CD4-positive, alpha-beta T cell treated with Interleukin-10 for 1 hour (primary cell): ENCODE measurements at regions not wholly inside any gene's neighbourhood (a gene's known extent, or its start where the extent isn't known, plus 50 kb on each side); places are given as distances from the start of the nearest gene placed in this dataset.

ENCODE experiments used
- DNase-seq: peaks from one replicate; pipeline ENCODE4 v3.0.0-alpha.2; 2020

GRCh38 chr6:103236923-103237322 is 1622.8 kb downstream of the HACE1 start:
- DNase-seq: no peak

- DNase-seq: no peak
Observed at GRCh38 chr6:103231181-103231580, 1628.5 kb downstream of the HACE1 start.

GRCh38 chr6:103215847-103216246 is 1643.9 kb downstream of the HACE1 start:
- DNase-seq: no peak

- no peak for DNase-seq
Observed at GRCh38 chr6:103210686-103211085, 1649.0 kb downstream of the HACE1 start.

GRCh38 chr6:103198386-103198785 is 1661.3 kb downstream of the HACE1 start:
- no peak for DNase-seq

GRCh38 chr6:103193413-103193812 is 1666.3 kb downstream of the HACE1 start:
- no peak for DNase-seq

- no peak for DNase-seq
Observed at GRCh38 chr6:103191391-103192093, 1668.2 kb downstream of the HACE1 start.

GRCh38 chr6:103184776-103185175 is 1674.9 kb downstream of the HACE1 start:
- no peak for DNase-seq

- DNase-seq: no peak
Observed at GRCh38 chr6:103183831-103184411, 1675.8 kb downstream of the HACE1 start.

GRCh38 chr6:103178193-103178592 is 1681.5 kb downstream of the HACE1 start:
- DNase-seq: no peak

GRCh38 chr6:103177791-103178190 is 1681.9 kb downstream of the HACE1 start:
- no peak for DNase-seq

- no peak for DNase-seq
Observed at GRCh38 chr6:103175056-103175455, 1684.7 kb downstream of the HACE1 start.

GRCh38 chr6:103167345-103168071 is 1692.2 kb downstream of the HACE1 start:
- no peak for DNase-seq

GRCh38 chr6:103154779-103155572 is 1704.7 kb downstream of the HACE1 start:
- no peak for DNase-seq

- no peak for DNase-seq
Observed at GRCh38 chr6:103153016-103153415, 1706.7 kb downstream of the HACE1 start.

GRCh38 chr6:103142902-103143301 is 1716.8 kb downstream of the HACE1 start:
- no peak for DNase-seq

GRCh38 chr6:103140308-103141027 is 1719.3 kb downstream of the HACE1 start:
- DNase-seq: no peak

- DNase-seq: no peak
Observed at GRCh38 chr6:103139377-103139776, 1720.3 kb downstream of the HACE1 start.

- no peak for DNase-seq
Observed at GRCh38 chr6:103124471-103124870, 1731.0 kb downstream of the GRIK2 start.

GRCh38 chr6:103122766-103123601 is 1729.5 kb downstream of the GRIK2 start:
- no peak for DNase-seq

- DNase-seq: no peak
Observed at GRCh38 chr6:103119056-103119455, 1725.5 kb downstream of the GRIK2 start.

- DNase-seq: no peak
Observed at GRCh38 chr6:103114582-103114981, 1721.1 kb downstream of the GRIK2 start.
